GM21447 (cell line): ENCODE measurements at regions not wholly inside any gene's neighbourhood (a gene's known extent, or its start where the extent isn't known, plus 50 kb on each side); places are given as distances from the start of the nearest gene placed in this dataset.

Source experiments
- ATAC-seq: cut with Tn5 transposase; IDR thresholded peaks from one replicate; pipeline ENCODE4 v1.9.1; 2021; ENCODE audit not compliant: unreplicated experiment

DNA sequence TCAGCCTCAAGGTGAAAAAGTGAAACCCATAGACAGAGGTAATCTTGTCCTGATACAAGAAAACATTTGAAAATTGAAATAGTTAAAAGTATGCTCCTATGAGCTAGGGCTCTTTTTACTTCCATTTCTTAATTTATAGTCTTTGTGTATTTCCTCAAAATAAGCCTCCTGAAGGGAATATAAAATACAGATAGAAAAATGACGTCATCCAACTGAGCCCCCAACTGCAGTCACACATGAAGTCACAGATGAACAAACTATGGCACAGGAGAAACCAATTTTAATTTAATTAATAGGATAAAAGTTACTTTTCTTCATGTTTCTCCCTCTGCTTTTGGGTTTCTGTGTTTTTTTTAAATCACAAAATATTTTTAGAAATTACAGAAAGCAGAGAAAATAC, 280.3 kb downstream of the HTR7 start:
- no peak for ATAC-seq

DNA sequence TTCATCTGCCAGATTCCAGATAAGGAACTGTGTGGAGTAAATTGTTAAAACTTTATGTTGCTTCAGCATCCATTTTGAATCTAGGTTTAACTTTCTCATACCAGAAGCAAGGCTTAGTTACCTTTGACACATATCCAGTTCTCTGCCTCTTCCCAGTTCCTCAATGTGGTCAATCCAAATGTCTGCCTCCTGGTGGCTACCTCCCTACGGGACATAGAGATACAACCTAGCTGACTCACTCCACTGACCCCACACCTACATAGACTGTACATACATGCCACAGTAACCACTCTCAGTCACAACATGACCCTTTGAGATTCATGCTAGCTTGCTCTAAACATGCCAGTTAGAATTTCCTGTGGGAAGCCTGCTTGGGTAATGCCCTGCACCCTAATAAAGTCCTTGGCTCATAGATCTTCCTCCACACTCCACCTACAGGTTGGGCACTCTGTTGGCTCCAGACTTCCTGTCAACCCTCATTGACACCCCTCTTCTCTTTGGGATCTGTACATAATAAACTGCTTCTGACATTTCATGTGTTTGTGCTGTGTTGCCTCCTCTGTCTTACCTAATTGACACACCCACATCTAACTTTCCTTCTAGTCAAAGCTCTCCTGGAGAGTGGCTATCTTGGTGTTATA, 278.1 kb downstream of the HTR7 start:
- ATAC-seq = no peak

DNA sequence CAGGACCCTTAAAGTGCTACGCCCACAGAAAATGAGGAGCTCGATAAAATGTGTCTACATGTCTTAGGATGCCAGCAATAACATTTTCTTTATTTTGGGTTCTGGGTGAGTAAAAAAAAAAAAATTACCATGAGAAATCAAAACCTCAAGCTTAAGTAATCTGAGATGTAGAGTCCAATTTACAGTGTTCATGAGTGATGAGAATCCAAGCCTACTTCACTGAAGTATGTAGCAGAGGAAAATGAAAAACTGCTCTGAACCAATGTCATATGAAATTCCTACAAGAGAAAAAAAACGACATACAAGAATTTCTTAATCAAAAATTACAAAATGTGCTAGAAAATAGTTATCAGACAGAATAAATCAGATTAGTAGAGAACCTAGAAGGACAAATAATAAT, 274.4 kb downstream of the HTR7 start:
- no peak for ATAC-seq

DNA sequence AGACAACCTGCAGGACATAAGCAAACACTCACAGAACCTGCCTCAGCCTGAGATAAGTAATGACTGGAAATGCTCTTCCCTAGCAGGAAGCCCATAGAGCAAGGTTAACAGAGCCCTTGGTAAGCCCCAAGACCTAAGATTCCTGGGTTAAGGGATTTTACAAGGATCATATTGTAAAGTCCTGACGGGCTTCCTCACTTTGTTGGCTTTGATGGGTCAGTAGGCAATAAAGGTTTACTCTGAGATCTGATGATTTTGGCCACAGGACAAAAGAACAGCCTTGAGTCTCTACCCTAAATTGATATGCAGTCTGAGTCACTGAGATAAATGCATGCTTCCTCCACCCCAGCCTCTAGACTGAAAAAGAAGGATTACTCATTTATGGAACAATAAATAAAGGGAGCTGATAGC, 270.8 kb downstream of the HTR7 start:
- no peak for ATAC-seq

DNA sequence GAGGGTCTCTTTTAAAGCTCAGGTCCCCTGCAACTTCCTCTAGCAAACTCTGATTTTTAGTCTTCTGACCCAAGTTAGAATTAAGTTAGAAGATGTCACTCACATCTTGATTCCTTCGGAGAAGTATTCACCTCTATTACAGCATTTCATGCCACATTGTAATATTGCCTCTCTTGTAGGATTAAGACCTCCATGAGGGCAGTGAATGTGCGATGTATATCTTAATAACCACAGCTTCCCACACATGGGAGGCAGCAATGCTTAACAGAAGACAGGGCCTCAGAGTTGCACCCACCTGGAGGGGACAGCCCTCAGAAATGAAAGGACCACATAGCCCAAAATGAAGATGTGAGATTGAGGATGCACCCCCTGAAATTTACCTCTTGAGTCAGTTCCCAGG, 270.3 kb downstream of the HTR7 start:
- no peak for ATAC-seq

DNA sequence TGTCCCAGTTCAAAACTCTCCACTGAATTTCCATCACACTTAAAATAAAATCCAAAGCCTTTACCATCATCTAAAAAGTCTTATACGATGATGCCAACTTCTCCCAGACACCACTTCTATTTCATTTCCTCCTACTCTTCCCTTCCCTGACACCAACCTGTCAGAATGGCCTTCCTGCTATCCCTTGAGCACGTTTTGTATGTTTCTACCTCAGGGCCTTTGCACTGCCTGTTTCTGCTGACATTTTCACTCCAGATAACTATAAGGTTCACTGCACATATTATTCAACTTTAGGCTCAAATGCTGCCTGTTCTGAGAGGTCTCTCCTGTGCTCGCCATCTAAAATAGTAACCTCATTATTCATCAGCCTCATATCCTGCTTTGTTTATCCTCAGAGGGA, 269.6 kb downstream of the HTR7 start:
- no peak for ATAC-seq

DNA sequence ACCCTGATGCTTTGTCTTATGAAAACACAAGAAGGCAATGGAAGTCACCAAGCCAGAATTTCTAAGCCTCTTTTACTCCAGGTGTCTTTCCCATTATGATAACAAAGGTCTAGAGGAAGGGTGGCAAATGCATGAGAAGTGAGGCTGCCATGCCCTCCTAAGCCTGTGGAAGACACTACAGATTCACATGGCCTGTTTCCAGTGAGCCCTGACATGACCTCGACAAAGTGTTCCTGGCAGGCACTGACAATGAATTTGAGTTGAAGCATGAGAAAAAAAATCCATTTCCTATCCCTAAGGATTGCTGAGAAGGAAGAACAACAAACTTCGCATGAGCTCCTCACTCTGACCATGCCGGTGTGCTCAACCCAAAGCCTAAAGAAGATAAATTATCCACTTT, 268.0 kb downstream of the HTR7 start:
- ATAC-seq = no peak

DNA sequence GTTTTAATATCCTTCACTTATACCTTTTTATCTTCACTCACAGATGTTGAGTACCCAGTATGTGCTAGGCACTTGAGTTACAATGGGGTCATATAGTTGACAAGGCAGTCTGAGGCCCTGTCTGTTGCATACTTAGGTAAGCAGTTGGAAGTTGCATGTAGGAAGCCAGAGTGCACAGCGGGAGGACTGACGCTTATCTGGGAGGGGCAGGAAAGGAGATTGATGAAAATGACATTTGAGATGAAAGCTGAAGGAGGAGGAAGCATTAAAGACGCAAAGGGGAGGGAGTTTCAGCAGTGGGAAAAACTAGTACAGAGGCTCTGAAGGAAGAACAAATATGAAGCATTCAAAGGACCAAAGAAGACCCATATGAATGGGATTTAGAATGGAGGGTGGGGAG, 266.2 kb downstream of the HTR7 start:
- ATAC-seq = no peak

DNA sequence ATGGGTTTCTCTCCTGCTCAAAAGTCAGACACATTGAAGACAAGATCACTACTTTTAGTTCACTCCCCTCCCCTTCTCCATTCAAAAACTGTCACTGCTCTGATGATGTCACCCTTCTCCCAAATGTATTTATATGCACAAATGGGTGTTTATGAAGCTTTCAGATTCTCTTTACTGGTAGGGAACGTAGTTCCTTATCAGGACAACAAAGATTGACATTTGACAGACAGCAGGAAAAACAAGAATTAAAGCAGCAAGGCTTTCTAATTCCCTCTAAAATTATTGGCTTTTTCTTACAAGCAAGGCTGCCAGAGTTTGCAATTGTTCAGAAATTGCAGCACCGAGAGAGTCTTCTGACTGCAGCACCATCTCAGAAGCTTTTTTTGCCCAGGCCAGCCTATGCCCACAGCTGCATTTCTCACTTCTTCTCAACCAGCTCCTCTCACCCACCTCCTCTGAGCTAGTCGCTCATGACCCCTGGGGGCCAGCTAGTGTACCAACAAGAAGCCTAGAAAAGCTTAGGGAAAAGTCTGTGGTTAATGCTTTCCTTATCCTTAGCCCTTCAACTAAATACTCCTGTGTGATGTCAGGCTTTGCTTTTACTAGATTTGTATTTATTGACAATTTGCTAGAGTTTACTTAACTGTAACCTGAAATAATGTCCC, 265.1 kb downstream of the HTR7 start:
- peak; percentile 46 for ATAC-seq

DNA sequence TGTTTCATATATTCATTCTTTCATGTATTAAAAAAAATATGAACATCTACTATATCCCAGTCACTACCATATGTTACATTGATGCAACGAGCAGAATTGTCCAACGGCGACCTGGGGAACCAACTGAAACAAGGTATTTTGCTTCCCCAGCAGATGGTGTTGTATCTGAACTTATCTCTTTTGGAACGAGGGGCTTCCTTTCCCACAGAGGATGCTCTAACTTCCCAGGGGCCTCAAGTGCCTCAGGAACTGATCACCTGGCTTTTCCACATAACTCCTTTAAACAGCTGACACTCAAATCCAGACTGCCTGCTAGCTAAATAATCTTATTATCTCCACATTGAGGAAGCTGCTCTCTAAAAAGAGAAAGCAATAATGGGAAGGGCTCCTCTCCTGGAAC, 259.3 kb downstream of the HTR7 start:
- ATAC-seq = no peak

DNA sequence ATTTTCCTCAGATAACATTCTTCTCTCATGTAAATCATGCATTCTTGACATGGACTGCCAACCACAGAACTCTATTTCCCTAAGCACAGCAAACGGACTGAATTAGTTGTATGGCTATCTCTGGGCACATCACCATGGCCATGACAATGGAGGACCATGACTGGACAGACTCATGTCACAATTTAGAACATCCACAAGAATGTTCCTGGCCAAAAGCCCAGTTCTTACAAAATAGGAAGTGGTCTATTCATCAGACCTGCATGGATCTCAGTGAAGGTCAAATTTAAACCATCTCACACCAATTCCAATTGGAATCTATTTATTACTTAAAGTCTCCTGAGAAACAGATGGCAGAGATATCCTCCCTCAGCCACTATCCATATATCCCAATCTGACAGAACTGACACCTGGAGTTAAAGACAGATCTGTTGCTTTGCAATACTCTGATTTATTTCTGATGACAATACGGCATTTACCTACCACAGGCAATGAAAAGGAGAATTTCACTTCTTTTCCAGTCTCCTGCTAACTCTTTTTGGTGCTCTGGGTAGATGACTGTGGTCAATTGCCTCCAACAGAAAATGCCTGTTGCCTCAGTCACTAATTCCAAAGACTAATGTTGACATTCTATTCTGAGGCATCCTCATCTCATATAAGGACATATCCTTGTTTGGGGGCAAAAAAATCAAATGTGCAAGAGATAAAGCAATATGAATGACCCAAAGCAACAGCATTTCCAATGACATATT, 254.8 kb downstream of the HTR7 start:
- no peak for ATAC-seq

DNA sequence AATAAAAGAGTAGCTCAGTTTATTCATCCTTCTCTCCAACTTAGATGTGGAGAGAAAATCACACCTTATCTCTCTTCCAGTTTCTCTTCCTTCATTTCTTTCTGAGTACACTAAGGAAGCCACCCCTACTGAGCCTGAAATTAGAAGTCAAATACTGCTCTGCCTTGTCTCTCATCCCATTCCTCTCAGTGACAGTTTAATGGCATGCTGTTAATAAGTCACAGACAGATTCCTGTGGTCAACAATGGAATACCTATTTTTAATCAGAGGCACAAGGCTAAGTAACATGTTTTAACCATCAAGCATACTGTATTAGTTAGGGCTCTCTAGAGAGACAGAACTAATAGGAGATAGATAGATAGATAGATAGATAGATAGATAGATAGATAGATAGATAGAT, 253.2 kb downstream of the HTR7 start:
- ATAC-seq = no peak

DNA sequence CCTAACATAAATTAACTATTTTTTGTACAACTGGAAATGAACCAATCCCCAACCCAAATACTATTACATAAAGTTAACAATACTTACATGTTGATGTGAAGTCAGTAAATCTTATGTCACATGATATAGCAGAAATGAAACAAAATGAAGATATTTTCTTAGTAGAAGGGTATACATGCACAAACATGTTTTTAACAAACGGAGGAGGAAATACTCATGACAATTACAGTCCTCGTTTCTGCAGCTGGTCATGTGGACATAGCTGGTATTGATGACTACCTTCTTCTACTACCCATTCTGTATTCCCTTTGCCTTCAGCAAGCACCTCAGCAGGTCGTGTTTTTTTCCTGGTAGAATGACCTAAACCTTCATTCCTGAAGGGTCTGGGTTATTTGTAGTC, 252.3 kb downstream of the HTR7 start:
- no peak for ATAC-seq

DNA sequence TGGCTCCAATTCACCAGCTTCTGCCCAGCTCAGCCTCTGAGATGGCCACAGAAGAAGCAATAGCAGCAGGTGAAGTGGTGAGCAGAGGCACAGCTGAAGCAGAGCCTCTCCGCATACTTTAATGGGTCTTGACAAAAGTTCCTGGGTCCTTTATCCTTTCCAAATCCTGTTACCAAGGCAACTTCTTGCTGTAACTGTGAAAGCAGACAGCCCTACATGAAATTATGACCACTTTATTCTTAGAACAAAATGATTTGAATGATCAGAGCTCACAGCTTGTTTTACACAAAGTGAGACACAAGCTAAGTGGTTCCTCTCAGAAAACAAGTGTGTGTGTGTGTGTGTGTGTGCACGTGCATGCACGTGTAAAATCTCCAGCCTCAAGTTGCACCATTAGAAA, 245.6 kb downstream of the HTR7 start:
- ATAC-seq = no peak

DNA sequence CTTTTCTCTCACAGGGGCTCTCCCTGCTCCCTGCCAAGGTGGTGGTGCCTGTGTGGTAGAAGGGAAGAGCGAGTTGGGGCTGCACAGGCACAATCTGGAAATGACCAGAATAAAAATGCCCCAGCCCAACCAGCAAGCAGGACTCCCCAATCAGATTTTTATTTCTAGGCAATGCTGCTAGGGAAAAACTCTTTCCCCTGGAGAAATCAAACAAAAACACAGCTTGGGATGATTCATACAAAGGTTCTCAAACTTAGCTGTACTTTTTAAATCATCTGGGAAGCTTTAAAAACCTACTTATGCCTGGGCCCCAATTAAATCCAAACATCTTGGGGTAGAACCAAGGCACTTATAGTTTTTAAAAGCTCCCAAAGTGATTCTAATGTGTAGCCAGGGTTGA, 243.2 kb downstream of the HTR7 start:
- no peak for ATAC-seq

DNA sequence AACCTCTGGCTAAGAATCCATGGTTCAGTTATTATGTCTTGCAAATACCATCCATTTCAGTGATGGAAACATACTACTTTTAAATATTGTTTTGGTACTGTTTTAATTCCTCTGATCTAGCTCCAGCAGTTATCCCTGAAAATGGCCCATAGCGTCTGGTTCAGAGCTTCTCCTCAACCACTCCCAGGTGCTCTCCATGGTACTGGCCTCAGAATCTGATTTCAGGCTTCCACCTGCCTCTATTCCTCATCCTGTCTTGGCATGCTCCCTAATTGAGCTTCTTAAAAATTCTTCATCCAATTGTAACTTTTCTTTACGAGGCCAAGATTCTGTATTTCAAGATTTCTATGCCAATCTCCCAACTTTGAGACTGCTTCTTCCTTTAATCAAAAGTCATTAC, 236.3 kb downstream of the HTR7 start:
- ATAC-seq = no peak

DNA sequence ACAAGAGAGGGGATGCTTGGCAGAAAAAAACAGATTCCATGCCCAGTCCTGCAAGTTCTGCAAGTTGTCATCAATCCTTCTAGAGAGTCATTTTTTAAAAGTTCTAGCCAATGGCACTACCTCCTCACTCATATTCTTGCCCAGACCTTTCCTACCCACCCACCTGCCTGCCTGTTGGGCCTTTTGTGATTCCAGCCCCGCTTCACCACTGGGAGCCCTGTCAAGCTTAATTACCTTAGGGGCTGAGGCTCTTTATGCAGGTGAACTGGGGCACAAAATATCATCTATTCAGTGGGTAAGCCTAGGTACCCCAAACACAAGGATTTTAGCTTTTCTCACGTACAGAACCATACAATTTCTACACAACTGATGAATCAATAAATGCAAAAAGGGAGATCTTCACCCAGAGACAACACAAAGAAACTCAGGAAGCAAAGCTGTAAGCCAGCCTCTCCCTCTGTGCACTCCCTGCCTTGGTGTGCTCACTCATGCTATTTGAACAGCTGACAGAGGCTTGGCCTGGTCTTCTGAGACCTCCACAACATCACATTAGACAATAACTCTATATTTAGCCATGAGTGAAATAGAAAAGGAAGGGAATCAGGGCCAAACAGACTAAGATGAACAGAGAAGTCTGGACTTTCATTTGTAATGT, 222.6 kb downstream of the HTR7 start:
- ATAC-seq = no peak

DNA sequence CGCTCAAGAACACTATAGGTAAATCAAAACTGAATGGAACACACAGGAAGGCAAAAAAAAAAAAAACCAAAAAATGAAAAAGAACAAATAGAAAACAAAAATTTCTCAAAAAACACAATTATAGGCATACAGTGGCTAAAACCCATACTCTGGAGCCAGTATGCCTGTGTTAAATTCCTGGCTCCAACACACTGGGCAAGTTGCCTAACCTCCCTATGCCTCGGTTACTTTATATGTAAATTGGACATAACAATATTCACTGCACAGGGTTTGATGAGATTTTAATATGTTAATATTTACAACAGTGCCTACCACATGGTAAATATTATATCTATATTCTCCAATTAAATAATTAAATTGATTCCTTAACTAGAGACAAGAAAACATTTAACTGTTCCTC, 217.1 kb downstream of the HTR7 start:
- ATAC-seq = no peak

DNA sequence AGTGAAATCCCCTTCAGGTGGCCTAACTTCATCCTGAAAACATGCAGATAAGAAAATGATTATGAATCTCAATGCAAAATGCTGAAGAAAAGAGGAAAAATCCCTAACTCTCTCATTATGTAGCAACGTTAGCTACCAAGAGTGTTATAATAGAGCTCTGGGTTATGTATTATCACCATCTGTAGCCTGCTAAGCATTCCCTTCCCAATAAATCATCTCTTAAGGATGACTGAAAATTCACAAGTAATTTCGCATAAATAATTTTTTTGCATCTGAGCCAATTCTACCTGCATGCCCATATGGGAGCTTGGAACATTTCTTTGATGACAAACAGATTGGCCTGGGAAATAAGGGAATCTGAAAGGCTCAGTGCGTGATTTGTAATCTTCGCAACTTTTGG, 216.1 kb downstream of the HTR7 start:
- no peak for ATAC-seq

DNA sequence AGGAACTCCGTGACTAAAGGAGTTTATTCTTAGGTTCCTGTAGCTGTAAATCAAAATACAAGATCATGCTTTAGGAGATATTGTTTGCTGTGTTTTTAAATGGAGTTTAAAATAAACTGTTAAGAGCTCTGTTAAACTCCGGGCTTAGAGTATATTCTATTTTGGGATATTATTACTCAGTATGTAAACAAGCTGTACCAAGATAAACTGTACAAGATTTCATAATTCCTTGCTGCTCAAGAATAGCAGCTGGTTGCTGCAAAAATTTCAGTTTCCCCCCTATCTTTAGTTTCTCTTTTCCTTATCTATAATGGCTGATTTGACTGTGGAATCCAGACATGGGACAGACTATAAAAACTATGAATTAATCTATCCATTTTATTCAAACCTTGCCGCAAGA, 215.7 kb downstream of the HTR7 start:
- no peak for ATAC-seq

DNA sequence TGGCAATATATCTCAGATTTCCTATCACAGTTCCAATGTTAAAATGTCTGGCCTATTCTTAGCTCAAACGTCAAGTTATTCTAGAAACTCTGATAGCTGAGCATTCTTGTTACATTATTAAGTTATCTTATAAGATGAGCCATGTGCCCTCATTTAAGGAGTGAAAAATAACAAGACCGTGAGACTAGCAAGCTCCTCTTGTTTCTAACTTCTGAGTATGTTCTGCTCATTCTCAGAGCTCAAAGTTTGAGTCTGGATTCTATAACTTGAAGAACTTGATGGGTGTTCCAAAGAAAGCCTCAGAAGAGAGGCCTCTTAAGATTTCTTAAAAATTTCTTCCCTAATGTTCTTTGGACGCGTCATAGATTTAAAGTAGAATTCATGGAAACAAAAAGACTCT, 215.2 kb downstream of the HTR7 start:
- no peak for ATAC-seq

DNA sequence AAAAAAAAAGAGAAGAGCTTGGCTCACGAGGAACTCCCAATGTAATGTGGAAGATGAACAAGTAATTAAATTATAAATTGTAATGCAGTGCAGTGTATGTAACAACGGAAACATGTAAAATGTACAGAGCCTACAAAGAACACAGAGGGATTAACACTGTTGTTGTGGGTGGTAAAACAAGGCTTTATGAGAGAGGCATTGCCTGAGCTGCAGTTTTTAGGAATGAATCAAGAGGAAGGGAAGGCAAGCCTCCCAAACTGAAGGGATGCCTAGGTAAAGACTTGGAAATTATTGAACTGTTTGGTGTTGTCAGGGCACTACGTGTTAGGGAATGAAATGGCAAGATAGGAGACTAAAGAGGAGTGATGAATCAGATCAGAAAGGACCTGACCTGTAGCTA, 213.7 kb downstream of the HTR7 start:
- no peak for ATAC-seq
